Lower leg skin (tissue), 3 donors: ENCODE measurements at regions not wholly inside any gene's neighbourhood (a gene's known extent, or its start where the extent isn't known, plus 50 kb on each side); places are given as distances from the start of the nearest gene placed in this dataset.

Experiments
- POLR2A ChIP-seq, 2 donors: fragments of 450-650 bp; IDR thresholded peaks; one replicate each; pipeline ENCODE4 v1.6.1; 2016 to 2017; ENCODE audit warnings: antibody characterized with exemption in 2 of 2, mild to moderate bottlenecking in 1 of 2, moderate library complexity in 1 of 2
- TF ChIP-seq, protein P1 (sequence below), 3 donors: fragments of 450-650 bp; IDR thresholded peaks; one replicate each; pipeline ENCODE4 v1.5.1; 2016; ENCODE audit warnings: antibody characterized with exemption in 3 of 3, mild to moderate bottlenecking in 3 of 3, moderate library complexity in 2 of 3

DNA sequence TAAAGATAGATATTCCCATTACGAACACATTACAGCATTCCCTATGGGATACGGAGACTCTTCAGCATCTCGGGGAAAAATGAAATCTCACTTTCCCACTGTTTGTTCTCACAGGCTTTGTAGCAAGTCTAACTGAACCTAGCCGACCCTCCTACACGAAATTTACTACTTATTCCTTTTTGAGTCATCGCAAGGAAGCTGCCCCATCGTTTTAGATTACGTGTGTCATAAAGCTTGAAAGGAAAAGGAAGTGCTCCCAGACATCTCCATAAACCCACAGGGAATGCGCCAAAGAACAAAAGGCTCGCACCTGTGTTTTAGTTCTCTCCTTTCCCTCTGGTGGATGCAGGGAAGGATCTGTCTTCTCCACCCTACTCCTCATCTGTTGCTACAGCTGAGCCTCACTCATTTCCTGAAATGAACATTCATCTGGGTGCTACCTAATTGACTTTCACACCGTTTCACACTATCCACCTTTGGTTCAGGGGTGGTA, 76.2 kb upstream of the STK39 start:
- TF ChIP-seq POLR2A (IDR thresholded peaks at IDR 0.05), result no peak
- TF ChIP-seq, protein P1, sequence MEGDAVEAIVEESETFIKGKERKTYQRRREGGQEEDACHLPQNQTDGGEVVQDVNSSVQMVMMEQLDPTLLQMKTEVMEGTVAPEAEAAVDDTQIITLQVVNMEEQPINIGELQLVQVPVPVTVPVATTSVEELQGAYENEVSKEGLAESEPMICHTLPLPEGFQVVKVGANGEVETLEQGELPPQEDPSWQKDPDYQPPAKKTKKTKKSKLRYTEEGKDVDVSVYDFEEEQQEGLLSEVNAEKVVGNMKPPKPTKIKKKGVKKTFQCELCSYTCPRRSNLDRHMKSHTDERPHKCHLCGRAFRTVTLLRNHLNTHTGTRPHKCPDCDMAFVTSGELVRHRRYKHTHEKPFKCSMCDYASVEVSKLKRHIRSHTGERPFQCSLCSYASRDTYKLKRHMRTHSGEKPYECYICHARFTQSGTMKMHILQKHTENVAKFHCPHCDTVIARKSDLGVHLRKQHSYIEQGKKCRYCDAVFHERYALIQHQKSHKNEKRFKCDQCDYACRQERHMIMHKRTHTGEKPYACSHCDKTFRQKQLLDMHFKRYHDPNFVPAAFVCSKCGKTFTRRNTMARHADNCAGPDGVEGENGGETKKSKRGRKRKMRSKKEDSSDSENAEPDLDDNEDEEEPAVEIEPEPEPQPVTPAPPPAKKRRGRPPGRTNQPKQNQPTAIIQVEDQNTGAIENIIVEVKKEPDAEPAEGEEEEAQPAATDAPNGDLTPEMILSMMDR (IDR thresholded peaks at IDR 0.05), result no peak
